Neural cell (in vitro differentiated cells): ENCODE measurements at regions not wholly inside any gene's neighbourhood (a gene's known extent, or its start where the extent isn't known, plus 50 kb on each side); places are given as distances from the start of the nearest gene placed in this dataset.

Experiments
- CTCF ChIP-seq: fragments of 450-650 bp; IDR thresholded peaks from 2 replicates; pipeline ENCODE4 v1.5.1; 2014; ENCODE audit warnings: antibody characterized with exemption, mild to moderate bottlenecking, moderate library complexity; ENCODE audit not compliant: poor library complexity, severe bottlenecking
- POLR2AphosphoS5 ChIP-seq: IDR thresholded peaks from 2 replicates; pipeline ENCODE4 v1.6.1; 2012

GRCh38 chr9:99319048-99319447, 97.0 kb downstream of the SEC61B start:
- TF ChIP-seq CTCF: no peak
- no peak for TF ChIP-seq POLR2AphosphoS5
